Activated naive CD4-positive, alpha-beta T cell (primary cell): ENCODE measurements at regions not wholly inside any gene's neighbourhood (a gene's known extent, or its start where the extent isn't known, plus 50 kb on each side); places are given as distances from the start of the nearest gene placed in this dataset.

Experiments used
- DNase-seq, 4 experiments: peaks; one replicate each; lab custom pipeline; 2025; lab: John Stamatoyannopoulos, UW

- DNase-seq = no peak
These were observed 852.8 kb upstream of the TMEM132C start for GRCh38 chr12:127414186-127414585.

- no peak for DNase-seq
These were observed 852.3 kb upstream of the TMEM132C start for GRCh38 chr12:127414636-127415035.

GRCh38 chr12:127416796-127417195 lies 850.2 kb upstream of the TMEM132C start:
- DNase-seq = no peak

- no peak for DNase-seq
These were observed 847.9 kb upstream of the TMEM132C start for GRCh38 chr12:127419111-127419510.

GRCh38 chr12:127421614-127422013 lies 845.4 kb upstream of the TMEM132C start:
- DNase-seq = no peak

GRCh38 chr12:127422935-127423566 lies 843.9 kb upstream of the TMEM132C start:
- DNase-seq = no peak

- DNase-seq = no peak
These were observed 841.5 kb upstream of the TMEM132C start for GRCh38 chr12:127425474-127425873.

GRCh38 chr12:127428420-127428819 lies 838.5 kb upstream of the TMEM132C start:
- DNase-seq = no peak

- DNase-seq = no peak
These were observed 837.3 kb upstream of the TMEM132C start for GRCh38 chr12:127429551-127430285.

- no peak for DNase-seq
These were observed 836.6 kb upstream of the TMEM132C start for GRCh38 chr12:127430401-127430800.

- no peak for DNase-seq
These were observed 835.8 kb upstream of the TMEM132C start for GRCh38 chr12:127431177-127431576.

GRCh38 chr12:127431594-127431993 lies 835.4 kb upstream of the TMEM132C start:
- no peak for DNase-seq

GRCh38 chr12:127435439-127435838 lies 831.5 kb upstream of the TMEM132C start:
- DNase-seq = no peak

- no peak for DNase-seq
These were observed 828.3 kb upstream of the TMEM132C start for GRCh38 chr12:127438512-127439244.

- no peak for DNase-seq
These were observed 821.3 kb upstream of the TMEM132C start for GRCh38 chr12:127445581-127446139.

- DNase-seq = no peak
These were observed 818.1 kb upstream of the TMEM132C start for GRCh38 chr12:127448906-127449305.

- DNase-seq = no peak
These were observed 816.1 kb upstream of the TMEM132C start for GRCh38 chr12:127450826-127451225.

- no peak for DNase-seq
These were observed 811.4 kb upstream of the TMEM132C start for GRCh38 chr12:127455347-127456265.

GRCh38 chr12:127457726-127458125 lies 809.2 kb upstream of the TMEM132C start:
- no peak for DNase-seq

- no peak for DNase-seq
These were observed 807.8 kb upstream of the TMEM132C start for GRCh38 chr12:127459166-127459565.

- DNase-seq = no peak
These were observed 807.3 kb upstream of the TMEM132C start for GRCh38 chr12:127459687-127460086.

GRCh38 chr12:127463237-127463636 lies 803.7 kb upstream of the TMEM132C start:
- no peak for DNase-seq
